Pulmonary artery endothelial cell (primary cell): ENCODE measurements at regions not wholly inside any gene's neighbourhood (a gene's known extent, or its start where the extent isn't known, plus 50 kb on each side); places are given as distances from the start of the nearest gene placed in this dataset.
"Not testable (repeated sequence)": the region's sequence is repeated elsewhere in the genome, so short reads cannot be mapped to it uniquely, and the experiment has no call there.

Source experiments
- DNase-seq: peaks from one replicate; pipeline ENCODE4 v3.0.0-alpha.2; 2011; ENCODE audit warnings: low read depth, low spot score

DNA sequence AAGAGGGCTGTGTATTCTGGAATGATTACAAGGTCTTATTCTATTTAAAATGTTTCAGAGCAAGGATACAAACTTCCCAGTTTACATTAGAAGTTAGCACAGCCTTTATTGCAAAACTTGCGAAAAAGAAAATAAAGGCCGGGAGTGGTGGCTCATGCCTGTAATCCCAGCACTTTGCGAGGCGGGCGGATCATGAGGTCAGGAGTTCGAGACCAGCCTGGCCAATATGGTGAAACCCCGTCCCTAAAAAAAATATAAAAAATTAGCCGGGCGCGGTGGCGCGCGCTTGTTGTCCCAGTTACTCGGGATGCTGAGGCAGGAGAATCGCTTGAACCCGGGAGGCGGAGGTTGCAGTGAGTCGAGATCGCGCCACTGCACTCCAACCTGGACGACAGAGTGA, 87.1 kb downstream of the TRIM27 start:
- DNase-seq: not testable (repeated sequence)

DNA sequence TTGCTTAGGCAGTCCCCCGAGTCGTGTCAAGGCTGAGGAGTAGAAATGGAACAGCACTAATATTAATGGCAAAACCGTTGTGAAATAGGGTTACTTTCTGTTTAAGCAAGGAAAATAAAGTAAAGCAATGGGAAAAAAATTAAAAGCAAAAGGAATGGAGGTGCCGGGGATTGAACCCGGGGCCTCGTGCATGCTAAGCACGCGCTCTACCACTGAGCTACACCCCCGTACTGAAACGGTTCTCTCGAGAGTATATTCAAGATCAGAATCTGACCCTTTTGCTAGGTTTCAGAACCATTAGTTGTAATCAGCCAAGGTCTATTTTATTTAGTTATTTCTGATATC, 85.5 kb downstream of the TRIM27 start:
- DNase-seq: peak; percentile 2

DNA sequence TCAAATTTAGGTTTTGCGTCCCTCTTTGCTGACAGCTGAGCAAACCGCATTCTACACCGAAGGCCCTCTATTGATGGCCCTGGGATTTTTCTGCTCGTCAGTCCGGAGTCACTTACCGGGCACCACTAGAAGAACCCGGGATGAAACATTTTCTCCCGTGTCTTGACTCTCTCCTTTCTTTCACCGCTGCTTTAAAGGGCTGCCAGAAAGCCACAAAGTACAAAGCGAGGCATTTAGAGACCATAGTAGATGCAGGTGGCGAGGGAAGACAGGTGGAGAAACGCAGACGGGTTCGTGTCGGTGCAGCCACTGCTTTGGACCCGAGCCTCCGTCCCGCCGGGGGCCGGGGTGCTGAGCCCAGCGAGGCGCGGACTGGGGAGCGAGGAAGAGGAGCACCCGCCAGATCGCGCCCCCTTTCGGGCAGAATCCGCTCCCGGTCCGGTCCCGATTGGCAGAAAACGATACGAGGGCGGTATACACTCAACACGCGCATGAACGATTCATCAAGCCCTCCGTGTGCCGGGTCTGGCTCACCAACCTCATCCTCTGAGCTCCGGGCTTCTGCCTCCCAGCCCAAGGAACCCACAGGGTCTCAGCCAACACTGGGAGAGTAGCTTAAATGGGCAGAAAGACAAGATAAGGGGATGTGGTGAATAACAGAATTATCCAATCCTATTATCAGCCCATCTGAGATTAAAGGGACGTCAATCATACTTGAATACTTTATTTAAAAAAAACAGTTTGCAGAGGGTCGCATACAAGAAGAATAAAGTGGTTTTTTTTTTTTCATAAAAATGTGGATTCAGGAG, 84.9 kb downstream of the TRIM27 start:
- peak; percentile 37 for DNase-seq

DNA sequence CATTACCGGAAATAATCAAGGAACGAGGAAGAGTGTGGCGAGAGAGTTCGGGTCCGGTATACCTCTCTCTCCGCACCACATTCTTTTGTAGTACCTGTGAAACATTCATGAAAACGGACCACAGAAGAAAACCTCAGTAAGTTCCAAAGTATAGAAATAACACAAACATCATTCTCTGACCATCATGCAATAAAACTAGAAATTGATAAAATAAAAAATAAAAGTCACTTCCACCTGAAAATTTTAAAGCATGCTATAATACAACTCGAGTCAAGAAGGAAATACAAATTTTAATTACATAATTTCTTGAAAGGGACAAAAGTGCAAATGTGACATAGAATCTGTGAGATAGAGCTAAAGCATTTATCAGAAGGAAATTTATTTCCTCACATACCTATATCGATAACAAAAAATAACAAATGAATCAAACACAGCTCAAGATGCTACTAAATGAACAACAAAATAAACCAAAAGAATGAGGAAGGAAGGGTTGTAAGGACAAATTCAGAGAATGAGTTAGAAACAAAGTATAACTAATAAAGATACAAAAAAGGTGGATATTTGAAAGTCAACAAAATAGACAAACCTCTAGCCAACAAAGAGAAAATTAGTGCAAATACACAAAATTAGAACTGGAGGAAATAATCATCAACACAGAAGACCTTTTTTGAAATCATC, 84.2 kb downstream of the TRIM27 start:
- no peak for DNase-seq

DNA sequence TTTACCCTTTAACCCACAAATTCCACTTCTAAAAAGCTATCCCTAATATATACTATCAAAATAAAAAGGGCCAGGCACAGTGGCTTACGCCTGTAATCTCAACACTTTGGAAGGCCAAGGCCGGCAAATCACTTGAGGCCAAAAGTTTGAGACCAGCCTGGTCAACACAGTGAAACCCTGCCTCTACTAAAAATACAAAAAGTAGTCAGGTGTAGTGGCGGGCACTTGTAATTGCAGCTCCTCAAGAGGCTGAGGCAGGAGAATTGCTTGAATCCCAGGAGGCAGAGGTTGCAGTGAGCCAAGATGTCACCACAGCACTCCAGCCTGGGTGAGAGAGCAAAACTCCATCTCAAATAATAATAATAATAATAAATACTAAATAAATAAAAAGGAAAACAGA, 82.5 kb downstream of the TRIM27 start:
- no peak for DNase-seq

DNA sequence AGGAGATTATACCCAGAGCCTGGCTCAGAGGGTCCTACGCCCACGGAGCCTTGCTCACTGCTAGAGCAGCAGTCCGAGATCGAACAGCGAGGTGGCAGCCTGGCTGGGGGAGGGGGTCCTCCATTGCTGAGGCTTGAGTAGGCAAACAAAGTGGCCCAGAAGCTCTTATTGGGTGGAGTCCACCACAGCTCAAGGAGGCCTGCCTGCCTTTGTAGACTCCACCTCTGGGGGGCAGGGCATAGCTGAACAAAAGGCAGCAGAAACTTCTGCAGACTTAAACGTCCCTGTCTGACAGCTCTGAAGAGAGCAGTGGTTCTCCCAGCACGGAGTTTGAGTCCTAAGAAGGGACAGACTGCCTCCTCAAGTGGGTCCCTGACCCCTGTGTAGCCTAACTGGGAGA, 75.0 kb downstream of the TRIM27 start:
- DNase-seq: not testable (repeated sequence)
